AG20443 (cell line): ENCODE measurements at regions not wholly inside any gene's neighbourhood (a gene's known extent, or its start where the extent isn't known, plus 50 kb on each side); places are given as distances from the start of the nearest gene placed in this dataset.
A peak's percentile ranks its signal among the peaks of the same experiment; 100 is the strongest.

Experiments
- DNase-seq: peaks from one replicate; pipeline ENCODE4 v3.0.0; 2012; ENCODE audit warnings: low spot score, mixed read lengths

DNA sequence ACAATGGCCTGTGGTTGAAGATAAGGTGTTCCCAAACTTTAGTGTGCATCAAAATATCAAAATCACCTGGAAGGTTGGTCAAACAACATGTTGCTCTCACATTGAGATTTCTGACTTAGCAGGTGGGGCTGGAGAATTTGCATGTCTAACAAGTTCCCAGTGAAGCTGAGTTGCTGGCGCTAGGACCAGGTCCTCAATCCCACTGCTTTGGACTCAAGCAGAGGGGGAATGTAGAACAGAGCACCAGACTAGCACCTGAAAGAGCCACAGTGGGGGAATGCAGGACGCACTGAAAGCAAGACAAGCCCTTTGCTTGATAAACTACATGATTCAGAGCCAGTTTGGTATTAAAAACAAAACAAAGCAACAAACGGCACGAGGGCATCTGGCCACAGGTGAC lies 458.1 kb downstream of the MTRR start:
- no peak for DNase-seq

DNA sequence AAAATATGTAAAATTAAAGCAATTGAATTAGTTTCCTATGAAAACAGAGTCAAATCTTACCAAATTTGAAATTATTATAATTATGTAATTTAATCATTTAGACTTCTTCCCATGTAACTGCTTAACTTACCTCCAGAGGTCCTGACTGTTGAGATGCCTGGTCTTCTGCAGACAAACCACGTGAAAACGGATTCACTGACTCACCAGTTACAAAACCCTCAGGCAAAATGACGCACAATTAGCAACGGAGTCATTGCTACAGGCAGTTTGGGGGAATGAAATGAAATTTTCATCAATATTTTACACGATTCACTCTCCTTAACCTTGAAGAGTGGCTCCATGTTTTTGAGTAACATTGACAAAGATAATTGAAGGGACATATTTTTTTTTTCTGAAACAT lies 460.8 kb downstream of the MTRR start:
- peak; percentile 39 for DNase-seq

DNA sequence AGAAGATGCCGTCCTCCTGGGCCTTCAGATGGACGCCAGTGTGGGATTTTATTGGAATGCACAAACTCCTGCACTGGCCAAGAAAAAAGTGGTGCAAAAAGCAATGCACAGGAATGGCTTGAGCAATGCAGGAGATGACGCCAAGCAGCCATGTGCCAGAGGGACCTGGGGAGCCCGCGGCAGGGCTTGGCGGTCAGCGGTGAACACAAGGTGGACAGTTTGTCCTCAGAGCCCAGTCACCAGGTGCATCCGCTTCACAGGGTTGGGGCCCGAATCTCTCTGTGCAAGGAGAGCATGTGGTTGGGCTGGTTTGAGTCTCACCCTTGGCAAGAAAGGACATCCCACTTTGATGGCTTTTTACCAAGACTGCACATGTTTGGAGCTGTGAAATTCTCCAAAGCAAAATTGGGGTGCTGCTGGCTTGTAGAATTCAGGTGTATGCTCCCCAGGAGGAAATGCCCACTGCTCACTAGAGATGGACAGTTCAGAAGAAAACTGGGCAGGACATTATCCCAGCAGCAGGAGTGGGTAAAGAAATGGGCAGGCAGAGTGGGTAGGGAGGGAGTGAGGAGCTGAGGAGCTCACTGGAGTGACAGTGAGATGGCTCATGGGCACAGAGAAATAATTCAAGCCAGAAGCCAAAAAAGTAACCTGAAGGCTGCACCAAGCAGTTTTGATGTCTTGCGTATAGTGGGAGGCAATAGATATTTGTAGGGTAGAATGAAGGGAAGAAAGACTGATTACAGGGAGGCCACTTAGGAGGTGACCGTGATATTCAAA lies 463.9 kb downstream of the MTRR start:
- no peak for DNase-seq

DNA sequence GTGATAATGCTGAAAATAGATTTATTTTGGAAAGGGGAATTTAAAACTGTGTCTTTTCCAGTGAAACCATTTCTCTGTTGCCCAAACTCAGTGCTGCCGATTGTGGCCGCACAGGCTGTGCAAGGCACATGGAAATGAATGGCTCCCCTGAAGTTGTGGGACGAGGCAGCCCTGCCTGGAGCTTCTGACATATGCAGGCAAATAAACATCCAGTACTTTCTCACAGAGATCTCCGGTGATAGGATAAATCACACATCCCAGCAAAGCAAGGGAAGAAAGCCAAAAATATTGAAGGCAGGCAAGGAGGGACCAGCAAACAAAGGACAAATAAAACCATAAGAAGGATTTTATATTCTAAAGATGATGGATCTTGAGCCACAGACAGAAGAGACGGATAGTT lies 464.5 kb downstream of the MTRR start:
- no peak for DNase-seq

DNA sequence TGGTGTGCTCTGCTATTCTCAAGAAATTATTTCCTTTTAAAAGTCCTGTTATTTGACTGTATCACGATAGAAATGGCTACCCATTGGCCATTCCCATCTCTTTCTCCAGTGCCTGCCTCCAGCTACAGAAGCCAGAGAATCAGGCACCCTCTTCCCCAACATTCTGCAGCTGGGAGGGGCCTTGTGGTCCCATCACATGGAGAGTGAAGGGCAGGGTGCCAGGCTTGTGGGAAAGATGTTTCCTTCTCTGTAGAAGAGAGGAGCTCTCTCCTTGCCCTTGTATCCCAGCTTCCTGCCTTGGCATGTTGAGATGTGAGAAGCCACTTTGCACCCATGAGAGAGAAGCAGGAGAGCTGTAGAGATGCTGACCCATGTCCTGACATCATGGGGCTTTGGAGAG lies 465.0 kb downstream of the MTRR start:
- no peak for DNase-seq

DNA sequence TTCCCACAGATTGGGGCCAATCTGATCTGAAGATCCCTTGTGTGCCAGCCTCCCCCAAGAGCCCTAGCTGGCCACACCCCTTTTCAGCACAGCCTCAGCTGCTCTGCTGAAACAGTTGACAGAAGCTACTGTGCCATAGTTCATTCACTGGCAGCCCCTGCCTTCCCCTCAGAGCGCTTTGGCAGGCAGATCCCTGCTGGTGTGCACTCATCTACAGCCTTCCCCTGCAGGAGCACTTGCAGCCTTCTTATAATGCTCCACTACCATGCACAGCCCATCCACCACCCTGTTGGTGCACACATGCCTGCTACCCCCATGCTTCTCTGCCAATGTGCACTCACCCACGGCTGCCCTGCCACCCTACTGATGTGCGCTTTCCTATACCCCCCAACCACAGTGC lies 471.3 kb downstream of the MTRR start:
- no peak for DNase-seq

DNA sequence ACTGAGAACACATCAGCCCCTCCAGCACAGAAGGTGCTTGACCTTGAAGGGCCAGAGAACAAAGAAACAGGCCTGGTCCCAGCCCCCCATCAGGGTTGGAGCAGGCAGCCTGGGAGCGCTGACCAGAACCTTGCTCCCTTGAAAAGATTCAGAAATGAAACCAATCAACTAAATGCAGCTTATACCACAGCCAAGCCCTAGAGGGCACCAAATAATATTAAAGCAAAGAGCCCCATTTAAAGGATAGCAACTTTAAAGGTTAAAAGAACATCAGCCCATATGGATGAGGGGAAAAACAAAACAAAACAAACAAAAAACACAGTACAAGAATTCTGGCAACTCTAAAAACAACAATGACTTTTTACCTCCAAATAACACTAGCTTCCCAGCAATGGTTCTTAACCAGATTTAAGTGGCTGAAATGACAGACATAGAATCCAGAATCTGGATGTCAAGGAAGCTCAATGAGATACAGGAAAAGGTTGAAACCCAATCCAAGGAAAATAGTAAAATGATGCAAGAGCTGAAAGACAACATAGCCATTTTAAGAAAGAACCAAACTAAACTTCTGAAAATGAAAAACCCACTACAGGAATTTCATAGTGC lies 471.9 kb downstream of the MTRR start:
- peak; percentile 57 for DNase-seq

DNA sequence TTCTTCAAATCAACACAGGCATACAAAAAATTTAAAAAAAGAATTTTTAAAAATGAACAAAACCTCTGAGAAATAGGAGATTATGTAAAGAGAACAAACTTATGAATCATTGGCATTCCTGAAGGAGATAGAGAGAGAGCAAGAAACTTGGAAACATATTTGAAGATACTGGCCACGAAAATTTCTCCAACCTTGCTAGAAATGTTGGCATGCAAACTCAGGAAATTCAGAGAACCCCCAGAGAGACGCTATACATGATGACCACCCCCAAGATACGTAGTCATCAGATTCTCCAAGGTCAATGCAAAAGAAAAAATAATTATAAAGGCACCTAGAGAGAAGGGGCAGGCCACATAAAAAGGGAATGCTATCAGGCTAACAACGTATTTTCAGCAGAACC lies 472.5 kb downstream of the MTRR start:
- no peak for DNase-seq

DNA sequence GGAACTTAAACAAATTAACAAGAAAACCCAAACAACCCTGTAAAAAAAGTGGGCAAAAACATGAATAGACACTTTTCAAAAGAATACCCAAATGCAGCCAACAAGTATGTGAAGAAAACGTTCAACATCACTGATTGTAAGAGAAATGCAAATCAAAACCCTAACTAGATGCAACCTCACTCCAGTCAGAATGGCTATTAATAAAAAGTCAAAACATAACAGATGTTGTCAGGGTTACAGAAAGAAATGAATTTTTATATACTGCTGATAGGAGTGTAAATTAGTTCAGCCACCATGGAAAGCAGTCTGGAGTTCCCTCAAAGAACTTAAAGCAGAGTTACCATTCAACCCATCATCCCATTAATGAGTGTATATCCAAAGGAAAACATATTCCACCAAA lies 479.0 kb downstream of the MTRR start:
- DNase-seq, result no peak

DNA sequence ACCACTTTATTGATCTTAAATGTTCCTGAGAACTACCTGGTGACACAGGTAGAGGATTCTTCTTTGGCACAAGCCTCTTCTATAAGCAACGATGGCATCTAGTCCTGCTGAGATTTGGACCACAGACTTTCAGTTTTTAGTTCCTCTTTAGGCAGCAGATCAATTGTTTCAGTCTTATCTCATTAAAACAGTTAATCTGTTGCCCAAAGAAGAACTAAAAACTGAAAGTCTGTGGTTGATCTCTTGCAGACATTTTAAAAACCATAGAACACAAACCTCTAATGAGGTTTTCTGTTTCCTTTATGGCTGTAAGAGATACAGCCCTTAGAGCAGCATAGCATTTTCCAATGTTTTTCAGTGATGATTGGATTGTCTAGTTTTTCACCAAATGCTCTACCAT lies 480.9 kb downstream of the MTRR start:
- DNase-seq, result no peak

DNA sequence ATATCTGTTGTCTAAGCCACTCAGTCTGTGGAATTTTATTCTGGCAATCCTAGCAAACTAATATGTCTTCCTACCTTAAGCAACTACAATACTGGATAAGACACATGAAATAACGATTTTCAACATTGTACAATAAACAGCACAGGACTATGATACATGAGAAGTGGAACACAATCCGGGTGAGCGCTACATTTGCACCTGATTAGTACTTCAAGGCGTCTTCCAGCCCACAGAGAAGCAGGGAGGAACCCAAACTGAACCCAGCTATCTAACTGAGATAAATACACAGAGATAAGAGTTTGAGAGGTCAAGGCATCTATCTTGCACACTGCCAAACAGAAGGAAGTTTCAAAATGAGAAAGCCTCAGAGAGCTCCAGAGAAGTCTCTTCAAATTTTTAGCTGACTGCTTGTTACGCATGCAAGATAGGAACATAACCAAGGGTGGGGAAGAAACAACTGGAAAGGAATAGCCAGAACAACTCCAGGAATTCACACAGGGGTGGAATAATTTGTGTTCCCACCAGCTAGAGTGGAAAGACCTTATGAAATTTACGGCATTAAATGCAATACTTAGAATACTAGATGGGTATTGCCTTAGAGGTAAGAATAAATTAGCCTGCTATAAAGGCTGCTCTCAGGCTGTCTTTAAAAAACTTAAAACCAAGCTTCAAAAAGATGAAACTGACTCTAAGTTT lies 481.8 kb downstream of the MTRR start:
- no peak for DNase-seq

DNA sequence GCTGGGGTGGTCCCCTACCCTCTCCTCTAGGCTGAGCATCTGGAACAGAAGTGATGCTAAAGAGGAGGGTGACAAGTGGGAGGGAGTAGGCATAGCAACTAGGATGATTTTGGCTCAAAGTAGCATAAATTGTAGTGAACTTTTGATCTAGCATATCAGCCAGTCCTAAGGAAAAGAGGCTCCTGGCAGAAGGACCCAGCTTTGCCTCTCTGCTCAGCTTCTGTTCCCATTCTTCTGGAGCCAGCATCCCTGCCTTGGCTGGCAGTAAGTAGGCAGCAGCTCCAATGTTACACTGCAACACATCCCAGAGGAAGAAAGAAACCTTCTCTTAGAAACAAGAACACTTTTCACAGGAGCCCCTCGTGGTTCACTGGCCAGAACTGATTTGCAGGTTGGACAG lies 487.0 kb downstream of the MTRR start:
- no peak for DNase-seq

DNA sequence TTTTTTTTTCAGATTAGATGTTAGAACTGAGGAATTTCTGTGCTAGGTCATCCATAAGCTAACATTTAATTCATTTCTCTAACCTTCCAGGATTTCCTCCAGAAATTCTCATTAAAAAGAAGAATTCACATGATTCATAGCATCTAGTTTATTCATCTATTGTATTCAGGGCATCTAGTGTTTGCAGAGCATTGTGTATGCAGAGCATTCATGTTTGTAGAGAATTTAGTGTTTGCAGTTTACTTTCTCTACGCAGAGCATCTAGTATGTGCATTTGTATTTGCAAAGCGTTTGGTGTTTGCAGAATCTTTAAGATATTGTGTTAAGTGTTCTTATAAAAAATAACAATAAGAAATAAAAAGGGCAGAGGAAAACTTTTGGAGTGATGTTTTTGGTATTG lies 491.1 kb downstream of the MTRR start:
- DNase-seq, result no peak

DNA sequence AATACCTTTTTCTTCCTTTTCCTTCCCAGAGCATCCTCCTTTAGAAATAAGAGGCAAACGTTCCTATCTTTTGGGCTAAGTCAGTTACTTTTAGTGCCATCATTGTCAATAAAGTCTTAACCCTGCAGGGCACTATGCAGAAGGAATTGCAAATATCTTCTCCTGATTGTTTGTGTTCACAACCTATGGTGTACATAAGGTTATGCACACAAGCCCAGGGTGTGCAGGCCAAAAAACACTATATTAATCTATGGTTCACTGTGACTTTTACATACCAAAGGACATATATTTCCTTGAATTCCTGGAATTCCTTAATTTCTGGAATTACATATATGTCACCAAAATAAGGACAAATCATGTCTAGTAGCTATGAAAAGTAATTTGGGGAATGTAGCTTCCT lies 493.5 kb downstream of the MTRR start:
- DNase-seq, result no peak

DNA sequence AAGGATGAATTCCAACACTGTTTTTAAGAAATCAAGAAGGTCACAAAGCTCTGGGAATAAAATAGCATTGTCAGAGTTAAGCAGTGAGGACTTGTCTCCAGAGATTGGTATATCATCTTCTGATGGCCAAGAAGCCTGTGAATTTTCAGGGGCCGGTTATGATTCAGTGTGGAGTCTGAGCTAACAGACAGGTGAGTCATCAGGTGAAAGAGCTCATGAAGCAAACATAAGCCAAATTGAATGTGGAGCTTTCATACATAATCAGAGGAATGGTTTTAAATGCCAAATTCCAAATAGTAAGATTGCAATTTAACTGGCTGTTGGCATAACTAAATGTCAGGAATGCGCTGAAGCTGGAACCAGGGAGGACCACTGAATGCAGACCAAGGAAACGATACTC lies 494.2 kb downstream of the MTRR start:
- no peak for DNase-seq

DNA sequence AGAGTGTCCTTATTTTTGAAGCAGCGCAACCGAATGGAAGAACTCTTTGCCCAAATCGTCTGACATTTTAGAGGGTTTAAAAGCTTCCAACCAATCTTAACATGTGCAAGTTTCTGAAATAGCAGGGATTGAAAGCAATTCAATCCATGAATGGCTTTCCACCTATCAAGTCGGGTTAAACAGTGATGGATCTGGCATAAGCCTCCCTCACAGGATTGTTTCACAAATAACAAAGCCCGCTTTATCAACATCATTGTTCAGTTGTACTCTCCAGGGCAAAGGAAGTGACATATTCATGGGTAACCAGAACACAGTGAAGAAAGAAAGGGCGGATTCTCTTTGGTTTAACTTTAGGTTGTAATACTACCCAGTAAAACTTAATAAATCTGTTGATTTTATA lies 497.3 kb downstream of the MTRR start:
- no peak for DNase-seq

DNA sequence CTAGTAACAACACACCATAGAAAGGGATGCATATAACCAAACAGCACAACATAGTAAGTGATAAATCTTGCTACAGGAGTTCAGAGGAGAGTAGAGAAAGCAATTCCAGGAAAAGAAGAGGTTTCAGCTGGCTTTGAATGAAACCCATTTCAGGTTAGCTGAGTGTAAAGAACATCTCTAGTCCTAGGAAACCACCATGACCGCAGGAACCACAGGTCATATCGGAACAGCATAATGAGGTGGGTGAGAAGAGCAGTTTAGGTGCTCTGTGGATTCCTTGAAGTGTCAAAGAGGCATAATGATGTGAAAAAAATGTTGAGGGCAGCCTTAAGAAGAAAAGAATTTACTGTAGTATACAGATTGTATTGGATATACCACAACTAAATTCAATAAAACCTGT lies 507.5 kb downstream of the MTRR start:
- DNase-seq, result no peak

DNA sequence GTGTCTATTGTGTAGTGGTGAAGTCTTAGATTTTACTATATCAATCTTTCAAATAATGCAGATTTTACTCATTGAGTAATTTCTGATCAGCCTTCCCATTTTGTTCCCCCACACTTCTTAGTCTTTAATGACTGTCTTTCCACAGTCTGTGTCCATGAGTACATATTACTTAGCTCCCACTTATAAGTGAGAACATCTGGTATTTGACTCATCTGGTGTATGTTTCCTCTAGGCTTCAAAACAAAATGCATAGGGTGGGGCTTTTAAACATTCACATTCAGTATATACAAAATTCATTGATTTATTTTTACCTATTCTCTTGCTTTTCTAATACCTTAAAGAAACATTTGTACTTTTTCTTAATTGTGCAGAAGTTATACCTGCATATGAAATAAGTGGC lies 513.0 kb downstream of the MTRR start:
- DNase-seq, result no peak

DNA sequence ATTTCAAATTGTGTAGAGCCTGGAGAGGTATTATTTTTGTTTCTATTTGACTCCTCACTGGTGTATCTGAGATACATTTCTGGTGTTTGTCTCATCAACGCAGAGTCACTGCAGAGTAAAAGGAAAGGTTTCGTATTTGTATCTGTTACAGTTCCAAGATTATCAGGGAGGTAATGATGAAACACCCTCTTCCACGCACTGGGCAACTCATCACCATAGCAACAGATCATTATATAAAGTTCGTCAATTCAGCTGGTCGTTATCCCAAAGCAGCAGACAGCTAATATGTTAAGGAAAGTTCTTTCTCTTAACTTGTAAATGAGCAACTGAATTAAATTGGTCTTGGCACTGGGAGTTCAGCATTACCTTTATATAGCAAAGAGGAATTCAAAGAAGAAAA lies 513.5 kb downstream of the MTRR start:
- no peak for DNase-seq

DNA sequence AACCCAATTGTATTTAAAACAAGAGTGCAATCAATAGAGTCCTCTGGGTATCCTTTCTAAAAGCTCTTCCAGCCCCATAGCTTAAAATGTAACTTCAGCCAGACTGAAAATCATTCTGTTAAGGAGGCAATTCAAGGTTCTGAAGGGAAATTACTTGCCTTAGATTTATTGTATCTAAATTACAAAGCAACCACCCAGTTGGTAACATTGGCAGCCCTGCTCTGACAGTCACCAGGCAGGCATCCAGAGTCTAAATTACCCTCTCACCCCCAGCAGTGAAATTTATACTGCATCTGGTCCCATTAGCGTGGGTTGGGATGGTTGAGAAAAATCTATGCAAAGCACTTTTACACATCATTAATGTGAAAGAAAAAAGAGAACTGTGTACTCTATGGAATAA lies 514.7 kb downstream of the MTRR start:
- DNase-seq, result no peak

DNA sequence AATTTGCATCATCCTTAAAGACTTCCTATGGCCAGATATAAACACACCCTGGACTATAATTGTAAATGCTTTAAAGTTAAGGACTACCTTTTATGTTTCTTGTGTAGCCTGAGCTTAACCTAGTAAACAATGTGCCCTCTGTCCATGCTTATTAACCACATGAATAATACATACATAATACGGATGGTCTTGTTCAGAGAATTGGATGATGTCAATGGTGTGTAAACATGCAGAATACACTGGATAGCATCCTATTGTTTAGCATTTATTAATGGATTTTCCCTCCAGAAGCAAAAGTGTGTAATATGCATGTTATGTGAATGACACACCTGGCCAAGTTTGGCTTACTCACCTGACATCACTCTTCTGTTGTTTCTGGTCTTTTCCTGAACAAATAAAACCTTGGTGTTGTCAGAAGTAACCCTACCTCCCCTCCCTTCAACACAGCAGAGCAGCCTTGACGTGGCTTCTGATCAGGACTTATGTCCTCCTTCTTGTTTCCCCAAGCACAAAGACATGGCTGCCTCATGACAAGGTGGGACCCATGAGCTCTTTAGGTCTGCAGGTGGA lies 517.9 kb downstream of the MTRR start:
- DNase-seq, result no peak

DNA sequence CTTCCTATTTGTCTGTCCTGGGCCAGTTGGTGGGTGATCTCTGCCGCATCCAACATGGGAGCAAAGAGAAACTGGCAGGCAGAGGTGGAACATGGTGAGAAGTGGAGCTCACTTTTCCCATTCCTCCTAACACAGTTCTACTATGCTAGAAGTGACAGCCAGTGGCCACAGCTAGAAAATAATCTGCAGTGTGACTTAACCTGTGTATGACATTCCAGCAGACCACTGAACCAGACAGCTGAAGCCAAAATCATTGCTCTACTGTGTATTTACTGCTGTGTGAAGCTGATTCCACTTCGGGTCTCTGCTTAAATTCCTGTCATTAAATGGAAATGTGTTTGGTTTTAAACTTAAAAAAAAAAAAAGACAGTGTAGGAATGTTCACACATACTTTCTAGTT lies 523.0 kb downstream of the MTRR start:
- DNase-seq, result no peak

DNA sequence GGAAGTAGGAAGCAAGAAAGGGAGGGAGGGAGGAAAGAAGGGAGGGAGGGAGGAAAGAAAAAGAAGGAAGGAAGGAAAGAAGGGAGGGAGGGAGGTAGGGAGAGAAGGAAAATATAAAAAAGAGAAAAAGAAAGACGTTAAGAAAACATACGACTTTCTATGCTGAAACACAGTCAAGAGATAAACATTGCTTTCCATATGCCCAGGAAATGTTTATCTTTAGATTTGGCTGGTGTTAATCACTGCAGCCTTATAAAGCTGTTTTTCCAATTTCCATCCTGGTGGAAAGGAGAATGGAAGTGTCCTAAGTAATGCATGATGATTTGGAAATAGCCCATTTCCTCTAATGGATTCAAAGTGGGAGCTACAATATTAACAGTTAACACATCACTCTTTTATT lies 524.3 kb downstream of the MTRR start:
- DNase-seq, result no peak
